Activated CD4-positive, alpha-beta memory T cell treated with anti-CD3 and anti-CD28 coated beads, Interleukin-2, amount 10 ng/mL, durations not matched to agents 7 days and 5 days (primary cell): ENCODE measurements at regions not wholly inside any gene's neighbourhood (a gene's known extent, or its start where the extent isn't known, plus 50 kb on each side); places are given as distances from the start of the nearest gene placed in this dataset.

Experiments
- CTCF ChIA-PET: fragments of 350-600 bp; sonication (Branson Sonifier 250); formaldehyde crosslinking; loops from one replicate; lab custom pipeline; 2021; ENCODE audit warnings: antibody characterized with exemption, inconsistent platforms; lab: Charles Lee
- POLR2A ChIA-PET: fragments of 350-600 bp; sonication (Branson Sonifier 250); formaldehyde crosslinking; loops from one replicate; lab custom pipeline; 2021; ENCODE audit warnings: antibody characterized with exemption; lab: Charles Lee
- DNase-seq: peaks from one replicate; pipeline ENCODE4 v3.0.0-alpha.2; 2020
- H3K27ac Mint-ChIP-seq: one replicate; pipeline ENCODE4 v1.8.0; 2021; ENCODE audit warnings: mild to moderate bottlenecking, mixed read lengths
- H3K27me3 Mint-ChIP-seq: one replicate; pipeline ENCODE4 v1.8.0; 2021; ENCODE audit warnings: mixed read lengths
- H3K36me3 Mint-ChIP-seq: one replicate; pipeline ENCODE4 v1.8.0; 2021; ENCODE audit warnings: low read depth, mixed read lengths
- H3K4me1 Mint-ChIP-seq: one replicate; pipeline ENCODE4 v1.8.0; 2021; ENCODE audit warnings: mixed read lengths
- H3K4me3 Mint-ChIP-seq: one replicate; pipeline ENCODE4 v1.8.0; 2021; ENCODE audit warnings: mild to moderate bottlenecking, mixed read lengths
- H3K9me3 Mint-ChIP-seq: one replicate; pipeline ENCODE4 v1.8.0; 2021; ENCODE audit warnings: mixed read lengths

GRCh38 chr7:47221826-47222225 lies 360.1 kb downstream of the TNS3 start:
- H3K4me1 Mint-ChIP-seq: peaks cover 14% of the 10 kb centered on the region
- no peaks in the 10 kb centered on the region for H3K27me3 Mint-ChIP-seq
- no peak overlapping the region for H3K4me3 Mint-ChIP-seq
- no peak overlapping the region for H3K27ac Mint-ChIP-seq
- ChIA-PET POLR2A (no interaction called here), CTCF (no interaction called here)
- H3K36me3 Mint-ChIP-seq: no peaks in the 10 kb centered on the region
- H3K9me3 Mint-ChIP-seq: no peaks in the 10 kb centered on the region
- no peak for DNase-seq

- ChIA-PET CTCF (no interaction called here), POLR2A (no interaction called here)
Observed at GRCh38 chr7:47218378-47219176, 363.3 kb downstream of the TNS3 start.

DNA sequence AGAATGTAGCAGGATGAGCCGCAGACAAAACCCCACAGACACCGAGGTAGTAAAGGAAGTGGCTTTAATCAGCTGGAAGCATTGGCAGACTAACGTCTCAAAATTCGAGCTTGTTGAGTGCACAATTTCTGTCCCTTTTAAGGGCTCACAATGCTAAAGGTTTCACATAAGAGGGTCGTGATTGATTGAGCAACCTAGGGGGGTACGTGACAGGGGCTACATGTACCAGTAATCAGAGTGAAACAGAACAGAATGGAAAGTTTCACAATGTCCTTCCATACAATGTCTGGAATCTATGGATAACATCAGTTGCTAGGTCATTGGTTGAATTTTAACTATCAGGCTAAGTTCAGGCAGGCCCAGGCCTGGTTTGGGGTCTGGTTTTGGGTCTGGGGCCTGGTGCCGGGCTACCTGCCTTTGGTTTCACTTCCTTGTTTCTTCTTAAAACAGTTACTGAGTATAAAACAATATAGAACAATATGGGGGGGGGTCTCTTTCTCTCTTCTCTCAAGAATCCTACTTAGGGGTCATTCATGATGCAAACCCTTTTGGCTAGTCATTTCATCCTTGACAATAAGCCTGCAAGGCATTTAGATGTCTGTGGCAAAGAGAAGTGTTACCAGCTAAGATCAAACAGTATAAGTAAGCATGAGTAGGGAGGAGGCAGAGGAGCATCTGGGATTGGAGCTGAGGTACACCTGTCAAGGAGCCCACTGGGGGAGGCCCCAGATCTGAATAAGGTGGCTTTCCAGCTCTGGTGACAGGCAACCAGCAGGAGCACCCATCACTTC lies 364.1 kb downstream of the TNS3 start:
- Mint-ChIP-seq H3K4me3 (no peak overlapping the region), H3K27me3 (no peaks in the 10 kb centered on the region), H3K9me3 (no peaks in the 10 kb centered on the region), H3K27ac (no peak overlapping the region), H3K4me1 (peaks cover 14% of the 10 kb centered on the region), H3K36me3 (no peaks in the 10 kb centered on the region)
- ChIA-PET POLR2A (no interaction called here), CTCF (no interaction called here)
- DNase-seq: no peak

More at GRCh38 chr7:47218378-47219176, 363.3 kb downstream of the TNS3 start:
- H3K27me3 Mint-ChIP-seq: no peaks in the 10 kb centered on the region
- H3K27ac Mint-ChIP-seq: no peak overlapping the region
- peaks cover 14% of the 10 kb centered on the region for H3K4me1 Mint-ChIP-seq
- H3K36me3 Mint-ChIP-seq: no peaks in the 10 kb centered on the region
- H3K4me3 Mint-ChIP-seq: no peak overlapping the region
- no peaks in the 10 kb centered on the region for H3K9me3 Mint-ChIP-seq
- DNase-seq: no peak

DNA sequence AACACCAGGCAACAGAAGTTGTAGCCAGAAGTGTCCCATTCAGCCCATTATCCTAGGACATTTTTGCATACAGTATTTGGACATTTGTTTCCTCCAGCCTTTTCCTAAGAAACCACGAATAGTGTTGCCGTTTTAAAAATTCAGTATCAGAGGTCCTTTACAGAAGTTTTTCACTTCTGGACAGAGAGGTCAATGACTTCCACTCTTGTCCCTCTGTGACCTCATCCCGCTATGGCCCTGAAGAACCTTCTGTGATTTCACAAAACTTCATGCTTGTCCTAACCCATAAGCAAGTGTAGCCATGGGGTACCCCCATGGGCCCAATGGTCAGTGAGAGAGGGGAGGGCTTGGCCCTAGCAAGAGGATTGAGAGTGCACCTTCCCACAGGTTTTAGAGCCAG lies 364.8 kb downstream of the TNS3 start:
- H3K4me3 Mint-ChIP-seq: no peak overlapping the region
- H3K9me3 Mint-ChIP-seq: no peaks in the 10 kb centered on the region
- peaks cover 14% of the 10 kb centered on the region for H3K4me1 Mint-ChIP-seq
- H3K36me3 Mint-ChIP-seq: no peaks in the 10 kb centered on the region
- H3K27ac Mint-ChIP-seq: no peak overlapping the region
- ChIA-PET POLR2A (no interaction called here), CTCF (no interaction called here)
- DNase-seq: no peak
- H3K27me3 Mint-ChIP-seq: no peaks in the 10 kb centered on the region

DNA sequence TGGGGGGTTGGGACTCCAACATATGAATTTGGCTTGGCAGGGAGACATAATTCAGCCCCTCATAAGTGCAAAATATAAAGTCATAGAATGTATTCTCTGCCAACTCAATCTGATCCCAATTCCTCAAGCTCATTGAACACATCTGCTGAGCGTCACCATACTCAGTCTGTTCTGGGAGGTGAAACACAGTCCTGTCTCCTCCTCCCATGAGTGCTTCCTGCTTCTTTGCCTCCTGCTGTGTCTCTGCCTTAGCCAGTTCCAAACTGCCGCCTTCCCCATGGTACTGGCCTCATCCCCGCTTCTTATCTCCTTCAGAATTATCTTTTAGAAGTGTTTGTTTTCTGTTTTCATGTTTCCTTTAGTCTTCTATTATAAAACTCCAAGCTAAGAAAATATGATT lies 365.5 kb downstream of the TNS3 start:
- ChIA-PET CTCF (no interaction called here), POLR2A (no interaction called here)
- peaks cover 14% of the 10 kb centered on the region for H3K4me1 Mint-ChIP-seq
- no peak for DNase-seq
- H3K4me3 Mint-ChIP-seq: no peak overlapping the region
- no peak overlapping the region for H3K27ac Mint-ChIP-seq
- H3K27me3 Mint-ChIP-seq: no peaks in the 10 kb centered on the region
- no peaks in the 10 kb centered on the region for H3K36me3 Mint-ChIP-seq
- H3K9me3 Mint-ChIP-seq: no peaks in the 10 kb centered on the region

GRCh38 chr7:47215640-47216039 lies 366.3 kb downstream of the TNS3 start:
- no peak overlapping the region for H3K27ac Mint-ChIP-seq
- POLR2A ChIA-PET: no interaction called here
- no peak overlapping the region for H3K4me3 Mint-ChIP-seq
- H3K9me3 Mint-ChIP-seq: no peaks in the 10 kb centered on the region
- CTCF ChIA-PET: no interaction called here
- no peak for DNase-seq
- H3K36me3 Mint-ChIP-seq: no peaks in the 10 kb centered on the region
- no peaks in the 10 kb centered on the region for H3K27me3 Mint-ChIP-seq
- H3K4me1 Mint-ChIP-seq: peaks cover 14% of the 10 kb centered on the region

DNA sequence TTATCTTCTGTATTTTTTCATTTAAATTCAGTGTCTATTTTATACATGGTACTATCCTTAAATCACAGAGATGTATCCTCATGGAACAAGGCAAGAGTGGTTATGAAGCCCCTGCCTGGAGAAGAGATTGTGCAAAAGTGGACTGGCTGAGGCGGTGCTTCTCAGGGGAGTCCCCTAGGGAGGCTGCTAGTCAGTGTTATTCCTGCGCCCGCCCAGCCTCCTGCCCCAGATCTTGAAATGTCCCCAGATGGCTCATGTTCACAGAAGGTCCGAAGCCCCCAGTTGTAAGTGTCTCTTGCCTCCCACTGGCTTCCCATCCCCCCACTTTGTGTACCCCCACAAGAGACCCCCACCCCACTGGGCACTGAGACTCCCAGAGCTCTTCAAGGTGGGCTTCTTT lies 366.9 kb downstream of the TNS3 start:
- ChIA-PET POLR2A (no interaction called here), CTCF (no interaction called here)
- no peaks in the 10 kb centered on the region for H3K9me3 Mint-ChIP-seq

DNA sequence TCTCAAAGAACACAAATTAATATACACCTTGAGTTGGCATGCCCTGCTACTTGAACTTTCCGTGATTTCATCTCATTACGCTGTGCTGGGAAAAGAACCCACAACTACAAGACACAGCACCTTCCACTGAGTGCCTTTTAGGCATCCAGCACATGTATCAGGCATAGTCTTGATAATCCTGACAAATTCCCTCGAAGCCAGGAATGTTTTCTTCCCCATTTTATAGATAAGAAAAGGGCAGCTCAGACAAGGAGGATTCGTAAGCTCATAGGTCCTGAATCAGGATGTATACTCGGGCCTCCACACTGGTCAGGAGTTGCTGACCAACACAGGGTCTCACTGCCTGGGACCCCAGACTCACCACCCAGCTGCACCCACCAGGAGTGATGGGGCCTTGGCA lies 368.6 kb downstream of the TNS3 start:
- no peak for DNase-seq
- CTCF ChIA-PET: no interaction called here
- POLR2A ChIA-PET: no interaction called here
- Mint-ChIP-seq H3K27ac (no peak overlapping the region), H3K9me3 (no peaks in the 10 kb centered on the region), H3K4me1 (peaks cover 8% of the 10 kb centered on the region), H3K36me3 (no peaks in the 10 kb centered on the region), H3K4me3 (no peak overlapping the region), H3K27me3 (no peaks in the 10 kb centered on the region)

More for the DNA sequence above, 366.9 kb downstream of the TNS3 start:
- no peak overlapping the region for H3K4me3 Mint-ChIP-seq
- no peak for DNase-seq
- H3K36me3 Mint-ChIP-seq: no peaks in the 10 kb centered on the region
- H3K27me3 Mint-ChIP-seq: no peaks in the 10 kb centered on the region
- no peak overlapping the region for H3K27ac Mint-ChIP-seq
- H3K4me1 Mint-ChIP-seq: peaks cover 14% of the 10 kb centered on the region

DNA sequence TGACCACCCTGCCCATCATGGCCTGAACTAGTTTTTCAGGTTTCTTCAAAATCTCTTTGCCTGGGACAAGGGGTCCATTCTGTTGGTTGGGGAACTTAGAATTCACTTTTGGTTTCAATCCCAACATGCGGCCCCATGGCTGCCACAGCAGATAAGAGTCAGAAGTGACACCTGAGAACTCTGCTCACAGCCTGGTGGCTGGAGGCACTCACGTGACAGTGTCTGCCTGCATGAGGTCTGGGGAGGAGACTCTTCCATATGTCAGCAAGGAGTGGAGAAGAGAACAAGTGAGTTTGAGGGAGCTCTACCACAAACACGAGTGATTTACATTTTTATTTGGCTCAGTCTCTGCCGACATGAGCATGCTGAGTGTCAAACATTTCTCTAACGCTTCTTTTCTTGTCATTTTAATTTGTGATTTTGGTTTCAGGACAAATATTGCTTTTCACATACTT lies 370.4 kb downstream of the TNS3 start:
- no peaks in the 10 kb centered on the region for H3K9me3 Mint-ChIP-seq
- POLR2A ChIA-PET: no interaction called here

GRCh38 chr7:47210281-47210854 lies 371.5 kb downstream of the TNS3 start:
- DNase-seq: no peak
- Mint-ChIP-seq H3K9me3 (no peaks in the 10 kb centered on the region), H3K36me3 (no peaks in the 10 kb centered on the region), H3K27me3 (no peaks in the 10 kb centered on the region), H3K4me3 (no peak overlapping the region), H3K4me1 (no peaks in the 10 kb centered on the region), H3K27ac (no peak overlapping the region)
- CTCF ChIA-PET: no interaction called here
- POLR2A ChIA-PET: no interaction called here

More for the DNA sequence above, 370.4 kb downstream of the TNS3 start:
- Mint-ChIP-seq H3K4me3 (no peak overlapping the region), H3K36me3 (no peaks in the 10 kb centered on the region), H3K27me3 (no peaks in the 10 kb centered on the region), H3K27ac (no peak overlapping the region), H3K4me1 (no peaks in the 10 kb centered on the region)
- CTCF ChIA-PET: no interaction called here
- DNase-seq: no peak

DNA sequence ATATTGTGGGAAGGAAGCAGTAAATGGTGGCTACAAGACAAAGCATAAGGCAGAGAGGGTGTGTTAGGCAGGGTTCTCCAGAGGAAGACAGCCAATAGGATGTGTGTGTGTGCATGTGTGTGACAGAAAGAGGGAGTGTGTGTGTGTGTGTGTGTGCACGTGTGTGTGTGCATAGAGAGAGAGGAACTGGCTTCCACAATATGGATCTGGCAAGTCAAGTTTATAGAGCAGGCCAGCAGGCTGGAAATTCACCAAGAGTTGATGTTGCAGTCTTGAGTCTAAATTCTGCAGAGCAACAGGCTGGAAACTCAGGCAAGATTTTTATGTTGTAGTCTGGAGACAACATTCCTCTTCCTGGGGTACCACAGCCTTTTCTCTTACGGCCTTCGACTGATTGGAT lies 374.0 kb downstream of the TNS3 start:
- no peaks in the 10 kb centered on the region for H3K36me3 Mint-ChIP-seq
- CTCF ChIA-PET: no interaction called here

GRCh38 chr7:47204709-47205108 lies 377.2 kb downstream of the TNS3 start:
- no peak overlapping the region for H3K27ac Mint-ChIP-seq
- no peak overlapping the region for H3K4me3 Mint-ChIP-seq
- H3K36me3 Mint-ChIP-seq: no peaks in the 10 kb centered on the region
- H3K9me3 Mint-ChIP-seq: no peaks in the 10 kb centered on the region
- no peak for DNase-seq
- ChIA-PET CTCF (no interaction called here), POLR2A (no interaction called here)
- H3K27me3 Mint-ChIP-seq: no peaks in the 10 kb centered on the region
- H3K4me1 Mint-ChIP-seq: no peaks in the 10 kb centered on the region

More for the DNA sequence above, 374.0 kb downstream of the TNS3 start:
- no peak for DNase-seq
- no peak overlapping the region for H3K4me3 Mint-ChIP-seq
- no peaks in the 10 kb centered on the region for H3K9me3 Mint-ChIP-seq
- no peaks in the 10 kb centered on the region for H3K4me1 Mint-ChIP-seq
- no peak overlapping the region for H3K27ac Mint-ChIP-seq
- no peaks in the 10 kb centered on the region for H3K27me3 Mint-ChIP-seq
- POLR2A ChIA-PET: no interaction called here

- Mint-ChIP-seq H3K27me3 (no peaks in the 10 kb centered on the region), H3K9me3 (no peaks in the 10 kb centered on the region), H3K4me3 (no peak overlapping the region), H3K36me3 (no peaks in the 10 kb centered on the region), H3K4me1 (no peaks in the 10 kb centered on the region), H3K27ac (no peak overlapping the region)
- POLR2A ChIA-PET: no interaction called here
- no peak for DNase-seq
- CTCF ChIA-PET: interaction anchor here (0.6 kb wide), 1 partner anchor 11 kb away, joined by 3 read pairs; no protein-coding TSS in a partner anchor
Observed at GRCh38 chr7:47202146-47202783, 379.6 kb downstream of the TNS3 start.
